ENCODE measurements at regions not wholly inside any gene's neighbourhood (a gene's known extent, or its start where the extent isn't known, plus 50 kb on each side); places are given as distances from the start of the nearest gene placed in this dataset.

DNA sequence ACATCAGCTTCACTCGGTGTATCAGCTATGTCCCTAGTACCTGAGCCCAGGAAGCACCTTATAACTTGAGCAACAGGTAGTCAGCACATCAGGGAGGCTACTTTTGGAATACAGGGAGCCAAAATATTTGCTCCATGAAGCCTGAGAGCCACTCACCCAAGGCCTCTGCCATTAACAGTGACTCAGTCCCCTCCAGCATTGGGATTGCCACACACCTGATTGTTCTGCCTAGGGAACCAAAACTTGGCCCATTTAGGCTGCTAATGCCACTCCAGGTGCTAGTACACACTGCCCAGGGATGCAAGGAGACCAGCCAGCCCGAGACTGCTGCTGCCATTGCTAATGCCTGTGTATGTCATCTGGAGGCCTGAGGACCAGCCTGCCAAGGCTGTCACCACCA lies 773.6 kb upstream of the TENM4 start:
- TF ChIP-seq ZNF565 (CRISPR knock-in tag; conservative IDR thresholded peaks at IDR 0.05; ENCODE audit: low read depth) (no peak), ZFP3 (CRISPR knock-in tag; IDR thresholded peaks at IDR 0.05) (no peak), PPARA (CRISPR knock-in tag; IDR thresholded peaks at IDR 0.05; ENCODE audit: borderline replicate concordance) (no peak), POU6F1 (CRISPR knock-in tag; IDR thresholded peaks at IDR 0.05; ENCODE audit: borderline replicate concordance, low read depth) (no peak), ARNTL (CRISPR knock-in tag; IDR thresholded peaks at IDR 0.05; ENCODE audit: borderline replicate concordance, low read depth) (no peak), RARB (CRISPR knock-in tag; IDR thresholded peaks at IDR 0.05) (no peak), OSR1 (CRISPR knock-in tag; IDR thresholded peaks at IDR 0.05) (no peak)
- TF ChIP-seq, protein P1, sequence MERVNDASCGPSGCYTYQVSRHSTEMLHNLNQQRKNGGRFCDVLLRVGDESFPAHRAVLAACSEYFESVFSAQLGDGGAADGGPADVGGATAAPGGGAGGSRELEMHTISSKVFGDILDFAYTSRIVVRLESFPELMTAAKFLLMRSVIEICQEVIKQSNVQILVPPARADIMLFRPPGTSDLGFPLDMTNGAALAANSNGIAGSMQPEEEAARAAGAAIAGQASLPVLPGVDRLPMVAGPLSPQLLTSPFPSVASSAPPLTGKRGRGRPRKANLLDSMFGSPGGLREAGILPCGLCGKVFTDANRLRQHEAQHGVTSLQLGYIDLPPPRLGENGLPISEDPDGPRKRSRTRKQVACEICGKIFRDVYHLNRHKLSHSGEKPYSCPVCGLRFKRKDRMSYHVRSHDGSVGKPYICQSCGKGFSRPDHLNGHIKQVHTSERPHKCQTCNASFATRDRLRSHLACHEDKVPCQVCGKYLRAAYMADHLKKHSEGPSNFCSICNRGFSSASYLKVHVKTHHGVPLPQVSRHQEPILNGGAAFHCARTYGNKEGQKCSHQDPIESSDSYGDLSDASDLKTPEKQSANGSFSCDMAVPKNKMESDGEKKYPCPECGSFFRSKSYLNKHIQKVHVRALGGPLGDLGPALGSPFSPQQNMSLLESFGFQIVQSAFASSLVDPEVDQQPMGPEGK (CRISPR knock-in tag; IDR thresholded peaks at IDR 0.05; ENCODE audit: borderline replicate concordance) = no peak
- TF ChIP-seq, protein P2, sequence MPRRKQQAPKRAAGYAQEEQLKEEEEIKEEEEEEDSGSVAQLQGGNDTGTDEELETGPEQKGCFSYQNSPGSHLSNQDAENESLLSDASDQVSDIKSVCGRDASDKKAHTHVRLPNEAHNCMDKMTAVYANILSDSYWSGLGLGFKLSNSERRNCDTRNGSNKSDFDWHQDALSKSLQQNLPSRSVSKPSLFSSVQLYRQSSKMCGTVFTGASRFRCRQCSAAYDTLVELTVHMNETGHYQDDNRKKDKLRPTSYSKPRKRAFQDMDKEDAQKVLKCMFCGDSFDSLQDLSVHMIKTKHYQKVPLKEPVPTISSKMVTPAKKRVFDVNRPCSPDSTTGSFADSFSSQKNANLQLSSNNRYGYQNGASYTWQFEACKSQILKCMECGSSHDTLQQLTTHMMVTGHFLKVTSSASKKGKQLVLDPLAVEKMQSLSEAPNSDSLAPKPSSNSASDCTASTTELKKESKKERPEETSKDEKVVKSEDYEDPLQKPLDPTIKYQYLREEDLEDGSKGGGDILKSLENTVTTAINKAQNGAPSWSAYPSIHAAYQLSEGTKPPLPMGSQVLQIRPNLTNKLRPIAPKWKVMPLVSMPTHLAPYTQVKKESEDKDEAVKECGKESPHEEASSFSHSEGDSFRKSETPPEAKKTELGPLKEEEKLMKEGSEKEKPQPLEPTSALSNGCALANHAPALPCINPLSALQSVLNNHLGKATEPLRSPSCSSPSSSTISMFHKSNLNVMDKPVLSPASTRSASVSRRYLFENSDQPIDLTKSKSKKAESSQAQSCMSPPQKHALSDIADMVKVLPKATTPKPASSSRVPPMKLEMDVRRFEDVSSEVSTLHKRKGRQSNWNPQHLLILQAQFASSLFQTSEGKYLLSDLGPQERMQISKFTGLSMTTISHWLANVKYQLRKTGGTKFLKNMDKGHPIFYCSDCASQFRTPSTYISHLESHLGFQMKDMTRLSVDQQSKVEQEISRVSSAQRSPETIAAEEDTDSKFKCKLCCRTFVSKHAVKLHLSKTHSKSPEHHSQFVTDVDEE (CRISPR knock-in tag; IDR thresholded peaks at IDR 0.05) = no peak

Data from SK-N-SH treated with all-trans-retinoic acid at 6 μM for 48 hours (cell line).